ENCODE measurements at regions not wholly inside any gene's neighbourhood (a gene's known extent, or its start where the extent isn't known, plus 50 kb on each side); places are given as distances from the start of the nearest gene placed in this dataset.

DNA sequence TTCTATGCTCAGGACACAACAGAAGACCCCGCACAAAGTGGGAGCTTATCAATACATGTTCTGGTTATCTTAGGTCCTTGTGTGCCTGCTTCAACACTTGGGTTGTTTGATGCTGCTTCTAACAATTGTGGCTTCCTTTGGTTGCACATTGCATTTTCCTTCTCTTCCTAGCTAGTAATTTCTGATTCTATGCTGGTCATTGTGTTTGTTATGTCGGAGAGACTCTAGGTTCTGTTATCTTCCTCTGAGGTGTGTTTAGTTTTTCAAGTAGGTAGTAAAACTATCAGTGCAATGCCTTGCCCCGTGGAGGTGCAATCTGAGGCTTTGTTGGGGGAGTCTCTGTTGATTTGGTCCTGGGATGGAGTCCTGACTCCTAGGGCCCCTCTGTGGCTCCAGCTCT is 414.2 kb downstream of the SHANK2 start:
- TF ChIP-seq FOXK2 (IDR thresholded peaks at IDR 0.05) = no peak
- TF ChIP-seq SUZ12 (IDR thresholded peaks at IDR 0.05) = no peak
- TF ChIP-seq NFRKB (IDR thresholded peaks at IDR 0.05) = no peak
- no peak for TF ChIP-seq SP1 (IDR thresholded peaks at IDR 0.05)

Measured in HEK293T (cell line).